Loucy (cell line): ENCODE measurements at regions not wholly inside any gene's neighbourhood (a gene's known extent, or its start where the extent isn't known, plus 50 kb on each side); places are given as distances from the start of the nearest gene placed in this dataset.

Experiments
- CTCF ChIP-seq: fragments of 200-600 bp; sonication (generic); conservative IDR thresholded peaks from 2 replicates; pipeline ENCODE4 v1.5.1; 2014; ENCODE audit warnings: mild to moderate bottlenecking, antibody characterized with exemption, low read length
- EZH2phosphoT487 ChIP-seq: fragments of 200-600 bp; IDR thresholded peaks from 2 replicates; pipeline ENCODE4 v1.6.1; 2018; ENCODE audit warnings: antibody characterized with exemption, mild to moderate bottlenecking, moderate library complexity, borderline replicate concordance

GRCh38 chr2:71891719-71892422, 255.8 kb downstream of the CYP26B1 start:
- TF ChIP-seq CTCF (no peak), EZH2phosphoT487 (no peak)
